Testis (tissue), 2 donors: ENCODE measurements at regions not wholly inside any gene's neighbourhood (a gene's known extent, or its start where the extent isn't known, plus 50 kb on each side); places are given as distances from the start of the nearest gene placed in this dataset.

Source experiments
- POLR2A ChIP-seq: fragments of 450-650 bp; IDR thresholded peaks from one replicate; pipeline ENCODE4 v1.6.1; 2017; ENCODE audit warnings: antibody characterized with exemption, mild to moderate bottlenecking, moderate library complexity
- TF ChIP-seq, protein P1 (sequence below), 3 experiments: fragments of 450-650 bp in 2 of 3; fragments of 200-600 bp in 1 of 3; sonication (generic) in 1 of 3; IDR thresholded peaks; one replicate each; pipeline ENCODE4 v1.5.1; 2016 to 2019; ENCODE audit warnings: antibody characterized with exemption in 3 of 3, mild to moderate bottlenecking in 2 of 3, moderate library complexity in 1 of 3

DNA sequence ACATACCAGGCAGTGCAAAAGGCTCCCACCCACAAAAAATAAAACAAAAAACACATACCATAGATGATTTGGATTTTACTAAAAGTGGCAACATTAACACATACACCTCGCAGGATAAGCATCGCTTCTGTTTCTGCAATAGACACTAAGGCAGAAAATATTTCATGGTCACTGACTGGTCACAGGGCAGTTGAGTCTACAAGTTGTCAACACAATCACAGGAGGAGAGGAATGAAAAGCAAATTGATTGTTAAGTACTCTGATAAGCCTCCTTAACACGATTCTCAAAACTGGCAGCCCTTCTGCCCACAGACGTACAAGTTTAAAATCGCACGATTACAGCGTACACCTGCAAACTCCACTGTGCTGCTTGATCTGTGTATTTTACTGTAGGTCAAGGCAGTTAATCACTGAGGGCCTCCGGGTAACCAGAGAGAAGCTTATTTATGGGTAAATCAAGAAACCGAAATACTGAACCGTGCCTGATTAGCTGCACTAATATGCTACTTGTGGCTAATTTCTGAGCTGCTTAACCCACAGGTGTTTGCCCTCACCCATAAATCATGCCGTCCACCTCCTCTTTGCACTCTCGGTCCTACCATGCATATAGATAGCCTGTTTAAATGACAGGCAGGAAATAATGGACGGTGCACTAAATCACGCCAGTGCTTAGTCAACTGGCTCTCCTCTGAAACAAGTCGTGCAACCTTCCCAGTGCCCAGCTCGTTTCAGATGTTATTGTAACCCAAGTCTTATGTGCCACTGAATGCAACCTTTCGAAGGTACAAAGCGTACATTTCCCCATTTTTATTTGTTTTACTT lies 659.4 kb upstream of the ADAMTS16 start:
- TF ChIP-seq, protein P1, sequence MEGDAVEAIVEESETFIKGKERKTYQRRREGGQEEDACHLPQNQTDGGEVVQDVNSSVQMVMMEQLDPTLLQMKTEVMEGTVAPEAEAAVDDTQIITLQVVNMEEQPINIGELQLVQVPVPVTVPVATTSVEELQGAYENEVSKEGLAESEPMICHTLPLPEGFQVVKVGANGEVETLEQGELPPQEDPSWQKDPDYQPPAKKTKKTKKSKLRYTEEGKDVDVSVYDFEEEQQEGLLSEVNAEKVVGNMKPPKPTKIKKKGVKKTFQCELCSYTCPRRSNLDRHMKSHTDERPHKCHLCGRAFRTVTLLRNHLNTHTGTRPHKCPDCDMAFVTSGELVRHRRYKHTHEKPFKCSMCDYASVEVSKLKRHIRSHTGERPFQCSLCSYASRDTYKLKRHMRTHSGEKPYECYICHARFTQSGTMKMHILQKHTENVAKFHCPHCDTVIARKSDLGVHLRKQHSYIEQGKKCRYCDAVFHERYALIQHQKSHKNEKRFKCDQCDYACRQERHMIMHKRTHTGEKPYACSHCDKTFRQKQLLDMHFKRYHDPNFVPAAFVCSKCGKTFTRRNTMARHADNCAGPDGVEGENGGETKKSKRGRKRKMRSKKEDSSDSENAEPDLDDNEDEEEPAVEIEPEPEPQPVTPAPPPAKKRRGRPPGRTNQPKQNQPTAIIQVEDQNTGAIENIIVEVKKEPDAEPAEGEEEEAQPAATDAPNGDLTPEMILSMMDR (IDR thresholded peaks at IDR 0.05), result no peak
- no peak for TF ChIP-seq POLR2A
